Large intestine (tissue), 3 donors: ENCODE measurements at regions not wholly inside any gene's neighbourhood (a gene's known extent, or its start where the extent isn't known, plus 50 kb on each side); places are given as distances from the start of the nearest gene placed in this dataset.

Experiments used
- DNase-seq, 2 donors: peaks; one replicate each; pipeline versions ENCODE4 v3.0.0 to v3.0.0-alpha.2; 2013
- H3K27ac ChIP-seq: one replicate; pipeline ENCODE4 v1.5.1; 2013; ENCODE audit warnings: low read length
- H3K27me3 ChIP-seq: 2 replicates; pipeline ENCODE4 v1.6.1; 2013; ENCODE audit warnings: low read length; ENCODE audit not compliant: control insufficient read depth, insufficient read depth
- H3K36me3 ChIP-seq: 2 replicates; pipeline ENCODE4 v1.6.1; 2013; ENCODE audit warnings: low read length; ENCODE audit not compliant: control insufficient read depth, insufficient read depth
- H3K4me1 ChIP-seq: one replicate; pipeline ENCODE4 v1.6.1; 2013; ENCODE audit warnings: low read length; ENCODE audit not compliant: control insufficient read depth, insufficient read depth
- H3K4me3 ChIP-seq: one replicate; pipeline ENCODE4 v1.5.1; 2013; ENCODE audit warnings: low read length
- H3K9me3 ChIP-seq: one replicate; pipeline ENCODE4 v1.6.1; 2013; ENCODE audit warnings: mild to moderate bottlenecking, low read depth, low read length, moderate library complexity; ENCODE audit not compliant: control insufficient read depth
- WGBS: methylation state at CpG from one replicate; pipeline ENCODE4 v1.1.5; 2013; ENCODE audit warnings: low lambda C conversion rate; ENCODE audit not compliant: insufficient coverage; 5-methylcytosine and 5-hydroxymethylcytosine counted together

DNA sequence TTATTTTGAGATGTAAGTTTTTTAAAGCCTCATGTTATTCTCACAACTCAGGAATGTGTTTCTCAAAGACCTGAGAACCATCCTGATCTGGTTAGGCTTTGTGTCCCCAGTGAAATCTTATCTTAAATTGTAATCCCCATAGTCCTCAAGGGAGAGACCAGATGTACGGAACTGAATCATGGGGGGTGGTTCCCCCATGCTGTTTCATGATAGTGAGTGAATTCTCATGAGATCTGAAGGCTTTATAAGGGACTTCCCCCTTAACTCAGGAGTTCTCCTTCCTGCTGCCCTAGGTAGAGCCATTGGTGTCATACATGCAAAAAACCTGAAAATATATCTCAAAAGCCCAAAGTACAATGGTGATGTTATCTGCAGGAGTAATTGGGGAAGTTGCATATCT is 836.7 kb downstream of the CBLN2 start:
- DNase-seq = no peak
- no peaks in the 10 kb centered on the region for H3K27me3 ChIP-seq
- no peaks in the 10 kb centered on the region for H3K36me3 ChIP-seq
- no CpG with 5 or more reads among the region's 1 CpG for WGBS
- H3K4me1 ChIP-seq = no peaks in the 10 kb centered on the region
- no peak overlapping the region for H3K4me3 ChIP-seq
- H3K27ac ChIP-seq = no peak overlapping the region
- H3K9me3 ChIP-seq = no peaks in the 10 kb centered on the region

- Histone ChIP-seq H3K4me3 (no peak overlapping the region), H3K27me3 (no peaks in the 10 kb centered on the region), H3K27ac (no peak overlapping the region), H3K9me3 (peaks cover 2% of the 10 kb centered on the region), H3K36me3 (no peaks in the 10 kb centered on the region), H3K4me1 (no peaks in the 10 kb centered on the region)
- 79% methylated on average over 2 of the region's 2 CpGs for WGBS
- no peak for DNase-seq
Observed at GRCh38 chr18:71689416-71690160, 854.6 kb downstream of the CBLN2 start.

DNA sequence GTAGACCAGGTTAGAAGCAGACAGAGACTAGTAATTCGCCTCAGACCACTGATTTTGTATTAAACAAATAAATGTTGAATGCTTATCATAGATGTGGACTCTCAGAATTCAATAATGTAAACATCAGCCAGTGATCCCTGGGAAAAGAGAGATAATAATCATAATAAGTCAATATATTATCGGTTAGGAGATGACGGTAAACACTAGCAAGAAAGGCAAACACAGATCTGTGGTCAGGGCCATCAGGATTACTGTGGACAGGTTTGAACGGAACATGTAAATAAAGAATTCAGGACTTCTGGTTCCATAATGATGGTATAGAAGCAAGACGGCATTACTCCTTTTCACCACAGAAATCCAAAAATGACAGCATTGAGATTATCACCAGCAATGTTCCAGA is 861.6 kb downstream of the CBLN2 start:
- H3K4me3 ChIP-seq = no peak overlapping the region
- no peaks in the 10 kb centered on the region for H3K27me3 ChIP-seq
- no peaks in the 10 kb centered on the region for H3K4me1 ChIP-seq
- no peak overlapping the region for H3K27ac ChIP-seq
- DNase-seq = no peak
- H3K36me3 ChIP-seq = no peaks in the 10 kb centered on the region
- H3K9me3 ChIP-seq = peaks cover 3% of the 10 kb centered on the region
- WGBS = 10% methylated on average over 2 of the region's 5 CpGs

- Histone ChIP-seq H3K36me3 (no peaks in the 10 kb centered on the region), H3K27me3 (no peaks in the 10 kb centered on the region), H3K4me1 (no peaks in the 10 kb centered on the region), H3K27ac (no peak overlapping the region), H3K9me3 (no peaks in the 10 kb centered on the region), H3K4me3 (no peak overlapping the region)
- DNase-seq = no peak
- WGBS = 83% methylated on average over 1 of the region's 2 CpGs
Observed at GRCh38 chr18:71678144-71678543, 866.0 kb downstream of the CBLN2 start.

DNA sequence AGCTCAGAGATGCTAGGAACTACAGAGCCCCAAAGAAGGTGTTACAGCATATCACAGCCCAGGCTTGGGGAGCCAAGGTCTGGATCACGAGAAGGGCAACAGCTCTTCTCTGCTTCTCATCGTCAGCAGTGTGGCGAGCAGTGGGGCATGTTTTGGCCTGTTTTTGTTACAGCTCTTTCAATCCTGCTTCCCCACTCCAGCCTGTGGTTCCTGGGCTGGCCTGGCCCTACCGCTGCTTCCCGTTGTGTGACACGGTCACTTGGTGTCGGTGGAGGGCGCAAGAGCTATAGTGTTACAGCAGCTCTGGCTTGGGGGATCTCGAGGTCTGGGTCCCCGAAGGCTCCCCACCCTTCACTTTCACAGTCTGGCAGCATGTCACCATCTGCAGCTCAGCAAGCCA is 870.2 kb downstream of the CBLN2 start:
- H3K4me1 ChIP-seq = no peaks in the 10 kb centered on the region
- H3K36me3 ChIP-seq = no peaks in the 10 kb centered on the region
- DNase-seq = no peak
- H3K27ac ChIP-seq = no peak overlapping the region
- H3K27me3 ChIP-seq = no peaks in the 10 kb centered on the region
- no peaks in the 10 kb centered on the region for H3K9me3 ChIP-seq
- no CpG with 5 or more reads among the region's 10 CpGs for WGBS
- H3K4me3 ChIP-seq = no peak overlapping the region

GRCh38 chr18:71673498-71673897 is 870.6 kb downstream of the CBLN2 start:
- no peak for DNase-seq
- Histone ChIP-seq H3K4me1 (no peaks in the 10 kb centered on the region), H3K4me3 (no peak overlapping the region), H3K27ac (no peak overlapping the region), H3K27me3 (no peaks in the 10 kb centered on the region), H3K9me3 (no peaks in the 10 kb centered on the region), H3K36me3 (no peaks in the 10 kb centered on the region)
- WGBS = no CpG with 5 or more reads among the region's 5 CpGs

GRCh38 chr18:71666481-71666880 is 877.7 kb downstream of the CBLN2 start:
- Histone ChIP-seq H3K9me3 (no peaks in the 10 kb centered on the region), H3K4me3 (no peak overlapping the region), H3K27me3 (no peaks in the 10 kb centered on the region), H3K36me3 (no peaks in the 10 kb centered on the region), H3K27ac (no peak overlapping the region), H3K4me1 (no peaks in the 10 kb centered on the region)
- DNase-seq = no peak
- WGBS = 83% methylated on average over 1 of the region's 2 CpGs

DNA sequence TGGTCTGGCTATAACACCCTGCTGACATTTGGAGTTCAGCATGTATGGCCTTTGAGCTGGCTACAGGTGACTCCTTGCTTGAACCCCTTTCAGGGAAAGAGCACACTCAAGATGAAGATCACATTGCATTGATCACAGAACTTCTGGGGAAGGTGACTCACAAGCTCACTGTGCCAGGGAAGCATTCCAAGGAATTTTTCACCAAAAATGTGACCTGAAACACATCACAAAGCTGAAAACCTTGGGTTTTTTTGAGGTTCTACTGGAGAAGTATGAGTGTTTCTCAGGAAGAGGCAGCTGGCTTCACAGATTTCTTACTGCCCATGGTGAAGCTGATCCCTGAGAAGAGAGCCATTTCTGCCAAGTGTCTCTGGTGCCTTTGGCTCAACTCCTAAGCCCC is 879.0 kb downstream of the CBLN2 start:
- no peak overlapping the region for H3K27ac ChIP-seq
- no peak overlapping the region for H3K4me3 ChIP-seq
- H3K36me3 ChIP-seq = no peaks in the 10 kb centered on the region
- no peaks in the 10 kb centered on the region for H3K9me3 ChIP-seq
- no peaks in the 10 kb centered on the region for H3K4me1 ChIP-seq
- no peak for DNase-seq
- H3K27me3 ChIP-seq = no peaks in the 10 kb centered on the region

DNA sequence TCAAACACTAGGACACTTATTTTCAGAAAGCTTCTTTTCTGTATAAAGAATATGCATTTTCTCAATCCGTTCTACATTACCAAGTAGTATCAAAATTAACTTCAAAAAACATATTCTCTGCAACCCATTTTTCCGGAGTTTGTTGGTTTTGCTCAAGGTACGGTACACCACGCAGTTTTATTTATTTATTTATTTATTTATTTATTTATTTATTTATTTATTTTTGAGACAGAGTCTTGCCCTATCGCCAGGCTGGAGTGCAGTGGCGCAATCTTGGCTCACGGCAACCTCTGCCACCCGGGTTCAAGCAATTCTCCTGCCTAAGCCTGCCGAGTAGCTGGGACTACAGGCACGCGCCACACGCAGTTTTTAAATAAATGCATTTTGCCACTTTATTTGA is 900.3 kb downstream of the CBLN2 start:
- 100% methylated on average over 3 of the region's 12 CpGs for whole genome bisulfite sequencing
- no peak overlapping the region for H3K4me3 ChIP-seq
- no peaks in the 10 kb centered on the region for H3K4me1 ChIP-seq
- H3K27ac ChIP-seq = no peak overlapping the region
- no peak for DNase-seq
- no peaks in the 10 kb centered on the region for H3K9me3 ChIP-seq
- no peaks in the 10 kb centered on the region for H3K27me3 ChIP-seq
- no peaks in the 10 kb centered on the region for H3K36me3 ChIP-seq

GRCh38 chr18:71630696-71631095 is 913.4 kb downstream of the CBLN2 start:
- WGBS = no CpG with 5 or more reads among the region's 3 CpGs
- DNase-seq = no peak
- Histone ChIP-seq H3K4me1 (no peaks in the 10 kb centered on the region), H3K4me3 (no peak overlapping the region), H3K27ac (no peak overlapping the region), H3K27me3 (no peaks in the 10 kb centered on the region), H3K36me3 (no peaks in the 10 kb centered on the region), H3K9me3 (no peaks in the 10 kb centered on the region)

DNA sequence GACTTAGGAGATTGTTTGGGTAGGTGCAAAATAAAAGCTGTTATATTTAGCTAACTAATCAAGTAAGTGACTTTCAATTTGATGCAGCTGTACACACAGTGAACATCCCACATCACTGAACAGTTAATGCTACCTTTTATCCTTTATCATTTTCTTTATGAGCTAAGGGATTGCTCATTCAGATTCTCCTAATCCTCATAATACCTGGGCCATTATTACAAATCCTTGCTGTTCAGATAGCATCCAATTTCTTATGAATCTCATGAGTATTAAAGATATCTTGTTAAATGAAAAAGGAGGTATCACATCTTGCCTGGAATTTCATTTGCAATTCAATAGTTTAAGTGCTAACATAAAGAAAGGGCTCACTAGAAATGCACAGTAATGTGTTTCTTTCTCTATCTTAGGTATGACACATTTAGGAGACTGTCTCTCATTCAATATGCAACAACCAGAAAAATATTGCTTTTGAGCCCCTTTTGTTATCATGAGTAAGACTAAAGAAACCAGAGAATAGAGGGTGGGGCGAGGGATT is 918.5 kb downstream of the CBLN2 start:
- DNase-seq = no peak
- Histone ChIP-seq H3K4me3 (no peak overlapping the region), H3K27ac (no peak overlapping the region), H3K4me1 (no peaks in the 10 kb centered on the region), H3K9me3 (no peaks in the 10 kb centered on the region), H3K36me3 (no peaks in the 10 kb centered on the region), H3K27me3 (no peaks in the 10 kb centered on the region)
- no CpG with 5 or more reads among the region's 1 CpG for WGBS
